EH (cell line): ENCODE measurements at regions not wholly inside any gene's neighbourhood (a gene's known extent, or its start where the extent isn't known, plus 50 kb on each side); places are given as distances from the start of the nearest gene placed in this dataset.

Experiments
- DNase-seq: peaks from one replicate; pipeline ENCODE4 v3.0.0-alpha.2; 2015; ENCODE audit warnings: low read depth

- no peak for DNase-seq
Observed at GRCh38 chr6:21522143-21522747, 71.3 kb upstream of the SOX4 start.

- no peak for DNase-seq
Observed at GRCh38 chr6:21522797-21523456, 70.6 kb upstream of the SOX4 start.

- no peak for DNase-seq
Observed at GRCh38 chr6:21523652-21524051, 69.9 kb upstream of the SOX4 start.

DNA sequence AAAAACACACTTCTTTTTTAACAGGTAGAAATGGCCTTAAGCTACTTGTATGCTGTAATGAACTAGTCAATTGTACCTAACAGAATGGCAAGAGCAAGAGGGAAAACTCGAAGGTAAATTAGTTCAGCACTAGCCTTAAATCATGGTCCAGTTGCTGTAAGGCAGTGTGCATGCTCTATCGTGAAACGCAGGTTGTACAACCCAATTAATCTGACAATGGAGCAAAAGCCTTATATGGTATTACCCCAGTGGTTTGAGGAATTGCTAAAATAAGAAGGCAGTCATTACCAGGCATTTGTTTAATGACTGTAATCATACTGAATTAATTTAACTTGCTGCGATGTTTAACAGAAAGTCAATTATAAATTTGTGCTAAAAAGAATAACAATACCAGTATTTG, 69.3 kb upstream of the SOX4 start:
- DNase-seq, result no peak

- no peak for DNase-seq
Observed at GRCh38 chr6:21526974-21527373, 66.6 kb upstream of the SOX4 start.

GRCh38 chr6:21527731-21528130, 65.8 kb upstream of the SOX4 start:
- no peak for DNase-seq

GRCh38 chr6:21529431-21529830, 64.1 kb upstream of the SOX4 start:
- no peak for DNase-seq

- DNase-seq, result no peak
Observed at GRCh38 chr6:21531393-21531792, 62.2 kb upstream of the SOX4 start.

- no peak for DNase-seq
Observed at GRCh38 chr6:21533678-21534077, 59.9 kb upstream of the SOX4 start.

GRCh38 chr6:21536280-21536766, 57.2 kb upstream of the SOX4 start:
- DNase-seq, result no peak

DNA sequence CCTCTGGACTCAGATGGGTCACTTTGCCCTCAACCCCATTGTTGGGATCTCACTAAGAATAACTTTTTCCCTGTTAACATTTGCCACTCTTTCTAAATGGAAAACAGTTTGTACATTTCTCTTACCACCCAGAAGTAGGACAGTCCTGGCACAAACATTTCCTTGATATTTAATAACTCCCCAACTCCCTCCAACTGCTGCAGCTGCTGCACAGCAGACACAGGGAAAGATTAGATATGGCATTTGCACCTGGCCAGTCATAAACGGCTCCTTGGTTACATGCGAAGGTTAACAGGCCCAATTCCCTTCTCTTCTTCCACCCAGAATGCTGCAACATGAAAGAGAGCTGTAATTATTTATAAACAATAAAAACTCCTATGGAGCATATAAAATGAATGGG, 55.9 kb upstream of the SOX4 start:
- no peak for DNase-seq

DNA sequence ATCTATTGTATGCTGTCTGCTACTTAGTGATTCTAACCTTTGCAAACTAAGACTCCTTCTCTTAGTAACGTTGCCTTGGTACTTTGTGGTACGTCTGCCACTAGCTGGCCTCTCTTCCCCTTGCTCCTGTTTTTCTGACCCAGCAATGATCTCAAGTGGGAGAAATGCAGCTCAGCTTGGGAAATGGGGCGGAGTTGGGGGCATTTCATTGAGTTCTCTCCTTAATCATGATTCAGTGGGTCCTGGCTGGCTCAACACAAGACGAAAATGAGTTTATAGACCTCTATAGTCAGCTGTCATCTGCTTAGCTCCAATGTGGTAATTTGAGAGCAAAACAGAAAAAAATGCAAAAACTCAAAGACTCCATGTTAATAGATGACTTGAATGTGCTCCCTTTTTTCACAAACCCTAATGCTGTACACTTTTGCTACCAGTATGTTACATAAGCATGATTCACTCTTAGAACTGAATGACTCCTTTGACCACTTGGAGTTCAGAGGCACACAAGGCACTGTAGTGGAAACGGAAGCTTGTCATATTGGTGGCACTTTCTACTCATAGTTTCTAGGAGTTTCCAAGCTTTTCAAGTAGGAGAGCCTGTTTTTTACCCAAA, 55.3 kb upstream of the SOX4 start:
- no peak for DNase-seq

GRCh38 chr6:21539621-21540100, 53.9 kb upstream of the SOX4 start:
- DNase-seq, result no peak
